ELF-1 (cell line): ENCODE measurements at regions not wholly inside any gene's neighbourhood (a gene's known extent, or its start where the extent isn't known, plus 50 kb on each side); places are given as distances from the start of the nearest gene placed in this dataset.

Experiments
- DNase-seq: peaks from one replicate; pipeline ENCODE4 v3.0.0-alpha.2; 2016; ENCODE audit warnings: low read depth, low spot score

DNA sequence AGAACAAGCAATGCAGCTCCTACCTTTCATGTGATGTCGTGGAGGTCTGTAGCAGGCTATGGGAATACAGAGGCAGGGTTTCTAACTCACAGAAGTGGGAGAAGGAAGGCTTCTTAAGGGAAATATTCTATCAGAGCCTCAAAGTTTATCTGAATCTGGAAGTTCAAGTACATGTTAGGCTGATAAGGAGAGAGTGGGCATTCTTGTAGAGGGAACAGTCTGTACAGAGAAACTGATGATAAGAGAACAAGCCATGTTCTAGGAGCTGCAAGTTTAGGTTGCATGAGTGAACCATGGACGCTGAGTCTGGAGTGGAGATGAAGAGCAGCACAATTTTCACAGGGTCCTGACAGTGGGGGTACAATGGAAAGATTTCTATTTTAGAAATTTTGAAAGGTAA lies 344.0 kb downstream of the CHRM3 start:
- no peak for DNase-seq

DNA sequence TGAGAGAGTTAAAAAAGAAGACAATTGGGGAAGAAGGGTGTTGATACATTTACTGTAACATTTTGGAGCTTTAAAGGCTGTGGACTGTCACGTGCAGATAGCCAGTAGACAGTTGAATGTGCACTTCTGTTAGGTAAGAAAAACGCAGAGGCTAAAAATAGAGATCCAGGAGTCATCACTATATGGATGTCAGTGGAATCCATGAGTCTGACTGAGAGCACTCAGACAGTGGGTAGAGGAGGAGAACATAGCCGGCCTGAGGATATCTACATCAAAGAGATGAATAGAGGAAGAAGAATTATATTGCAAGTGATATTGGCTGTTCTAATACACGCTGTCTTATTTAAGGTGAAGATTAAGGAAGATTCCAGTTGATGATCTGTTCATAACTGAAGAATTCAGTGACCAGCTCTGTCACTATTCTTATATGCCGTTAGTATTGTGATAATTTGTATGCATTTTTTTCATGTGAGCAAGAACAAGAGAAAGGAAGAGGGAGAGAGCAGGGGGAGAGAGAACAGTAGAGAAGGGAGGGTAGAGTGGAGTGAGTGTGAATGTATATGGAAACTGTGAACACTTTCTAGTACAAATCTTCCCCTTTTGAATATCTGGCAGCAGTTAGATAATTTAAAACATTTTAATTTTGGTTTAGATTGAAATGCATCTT lies 344.8 kb downstream of the CHRM3 start:
- DNase-seq: no peak

DNA sequence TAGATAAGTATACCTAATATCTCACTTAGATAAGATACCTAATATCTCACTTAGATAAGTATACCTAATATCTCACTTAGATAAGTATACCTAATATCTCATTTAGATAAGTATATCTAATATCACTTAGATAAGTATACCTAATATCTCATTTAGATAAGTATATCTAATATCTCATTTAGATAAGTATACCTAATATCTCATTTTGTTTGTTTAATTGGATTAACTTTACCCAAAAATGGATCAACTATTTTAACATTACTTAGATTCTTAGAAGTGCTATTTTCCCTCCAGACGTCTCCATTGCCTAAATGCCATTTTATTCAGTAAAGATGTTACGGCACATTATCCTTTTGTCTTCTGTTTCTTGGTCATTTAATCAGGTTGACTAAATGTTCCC lies 346.4 kb downstream of the CHRM3 start:
- no peak for DNase-seq

DNA sequence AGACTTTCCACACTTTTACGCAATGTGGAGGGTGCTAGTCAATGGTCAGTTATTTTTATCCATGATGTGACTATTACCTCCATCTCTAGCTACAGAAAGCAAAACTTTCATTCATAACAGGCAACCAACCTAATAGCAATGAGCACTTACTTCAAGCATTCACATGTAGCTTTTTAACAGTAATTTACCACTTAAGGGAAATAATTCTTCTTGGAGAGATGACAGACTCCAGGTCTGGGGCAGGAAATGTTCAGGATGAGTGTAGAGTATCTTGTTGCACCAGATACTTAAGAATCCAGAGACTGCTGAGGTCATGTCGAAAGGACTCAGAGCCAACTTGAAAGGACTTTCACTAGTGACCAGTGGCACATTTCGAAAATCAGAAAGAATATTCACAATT lies 347.6 kb downstream of the CHRM3 start:
- DNase-seq: no peak

DNA sequence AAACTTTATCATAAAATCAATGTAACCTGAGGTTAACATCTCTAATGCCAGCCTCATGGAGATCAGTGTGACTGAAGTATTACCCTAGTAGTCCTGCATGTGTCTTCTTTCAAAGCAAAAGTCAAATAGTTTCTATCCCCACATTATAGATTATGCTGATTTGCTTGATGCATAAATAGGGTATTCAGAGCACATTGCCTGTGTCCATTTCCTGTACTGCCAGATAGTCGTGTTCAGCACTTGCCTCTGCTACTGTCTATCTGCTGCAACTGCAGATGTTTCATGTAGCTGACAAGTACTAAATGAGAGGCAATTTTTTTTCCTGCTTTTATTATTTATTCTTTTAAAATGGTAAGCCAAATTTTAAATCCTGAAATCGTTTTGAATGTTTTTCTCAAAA lies 348.7 kb downstream of the CHRM3 start:
- no peak for DNase-seq

DNA sequence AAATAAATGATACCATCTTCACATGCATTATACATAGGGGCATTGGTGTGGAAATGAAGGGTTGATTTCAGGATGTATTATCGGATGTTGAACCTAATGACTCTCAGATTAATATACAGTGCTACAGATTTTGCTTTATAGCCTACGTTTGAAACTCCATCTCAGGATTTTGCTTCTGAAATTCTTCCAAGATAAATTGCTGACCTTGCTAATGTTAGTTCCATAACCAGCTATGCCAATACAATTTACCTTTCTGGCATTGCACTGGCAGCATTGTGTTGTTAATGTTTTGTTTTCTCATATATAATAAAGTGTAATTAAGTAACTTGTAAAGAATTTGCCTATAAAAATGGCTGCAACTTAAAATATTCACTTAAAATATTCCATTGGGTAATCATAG lies 350.1 kb downstream of the CHRM3 start:
- no peak for DNase-seq

DNA sequence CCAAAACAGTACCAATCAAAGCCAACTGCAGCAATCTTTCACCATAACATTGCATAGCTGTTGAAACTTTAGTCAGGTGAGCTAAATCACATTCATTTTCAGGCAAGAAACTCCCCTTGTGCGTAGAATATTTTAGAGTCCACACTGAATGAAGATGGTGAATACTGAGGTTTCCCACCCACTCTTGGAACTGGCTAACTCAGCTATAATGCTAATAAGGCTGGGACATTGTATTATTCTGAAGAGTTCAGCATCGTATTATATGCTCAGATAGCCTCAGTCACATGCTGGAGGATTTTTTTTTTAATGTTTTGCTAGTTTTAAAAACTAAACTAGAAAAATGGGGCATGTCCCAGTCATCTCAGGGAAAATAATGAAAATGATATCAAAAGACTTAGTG lies 352.3 kb upstream of the FMN2 start:
- DNase-seq: no peak

DNA sequence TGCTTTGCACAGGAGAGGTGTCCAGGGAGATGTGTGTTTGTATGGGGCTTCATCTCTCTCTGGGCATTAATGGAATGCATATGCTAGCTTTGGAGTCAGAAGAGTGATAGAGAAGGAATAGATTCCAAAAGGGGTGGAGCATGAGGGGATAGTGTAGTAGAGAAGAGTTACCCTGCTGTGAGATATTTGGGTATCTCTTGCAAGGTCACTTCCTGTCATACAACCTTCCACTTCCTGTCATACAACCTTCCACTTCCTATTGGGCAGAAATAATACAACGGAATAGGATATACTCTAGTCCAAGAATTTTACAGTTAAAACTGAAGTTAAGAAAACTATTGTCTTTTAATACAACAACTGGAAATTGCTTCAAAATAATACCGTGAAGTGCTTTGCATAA lies 351.8 kb upstream of the FMN2 start:
- no peak for DNase-seq

DNA sequence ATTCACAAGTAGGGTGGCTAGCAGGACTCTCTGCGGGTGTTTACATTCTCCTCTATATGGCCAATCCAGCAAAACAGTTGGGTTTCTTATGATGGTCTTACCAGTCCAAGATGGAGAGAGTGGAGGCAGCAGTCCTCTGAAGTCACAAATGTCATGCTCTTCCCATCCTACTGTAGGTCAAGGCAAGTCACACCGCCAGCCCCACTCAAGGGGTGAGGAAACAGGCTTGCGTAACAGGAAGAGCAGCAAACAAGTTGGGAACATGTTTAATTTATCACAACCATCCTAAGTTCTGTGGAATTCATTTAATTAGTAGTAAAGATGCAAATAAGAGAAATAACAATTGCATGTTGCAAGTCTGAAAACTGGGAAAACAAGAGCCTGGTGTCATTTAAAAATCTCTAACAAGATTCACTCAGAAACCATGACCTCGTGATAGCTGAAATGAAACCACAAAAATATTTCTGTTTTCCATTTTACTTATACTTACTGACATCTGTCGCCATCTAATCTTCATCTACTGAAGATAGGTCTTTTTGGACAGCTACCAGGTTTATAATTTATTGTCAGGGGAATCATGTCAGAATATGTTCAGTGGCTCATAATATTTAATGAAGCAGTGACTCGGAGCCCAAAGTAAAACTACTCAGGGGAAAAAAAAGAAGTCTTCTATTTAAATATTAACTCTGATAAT lies 349.1 kb upstream of the FMN2 start:
- DNase-seq: no peak

DNA sequence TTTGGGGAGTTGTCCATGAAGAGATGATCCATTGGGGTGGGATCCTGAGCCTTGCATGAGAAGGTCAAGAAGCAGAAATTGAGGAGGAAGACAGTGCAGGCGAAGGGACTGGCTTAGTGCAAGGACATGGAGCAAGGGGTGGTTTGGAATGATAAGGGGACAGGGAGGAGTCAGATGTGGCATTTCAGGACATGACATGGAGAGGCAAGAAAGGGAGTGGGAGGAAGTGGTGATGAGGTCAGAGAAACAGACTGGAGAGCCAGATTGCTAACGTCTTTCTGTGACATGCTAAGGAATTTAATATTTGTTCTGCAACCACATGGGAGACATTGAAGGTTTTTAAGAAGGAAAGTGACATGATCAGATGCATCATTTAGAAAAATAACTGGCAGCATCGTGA lies 346.8 kb upstream of the FMN2 start:
- no peak for DNase-seq

DNA sequence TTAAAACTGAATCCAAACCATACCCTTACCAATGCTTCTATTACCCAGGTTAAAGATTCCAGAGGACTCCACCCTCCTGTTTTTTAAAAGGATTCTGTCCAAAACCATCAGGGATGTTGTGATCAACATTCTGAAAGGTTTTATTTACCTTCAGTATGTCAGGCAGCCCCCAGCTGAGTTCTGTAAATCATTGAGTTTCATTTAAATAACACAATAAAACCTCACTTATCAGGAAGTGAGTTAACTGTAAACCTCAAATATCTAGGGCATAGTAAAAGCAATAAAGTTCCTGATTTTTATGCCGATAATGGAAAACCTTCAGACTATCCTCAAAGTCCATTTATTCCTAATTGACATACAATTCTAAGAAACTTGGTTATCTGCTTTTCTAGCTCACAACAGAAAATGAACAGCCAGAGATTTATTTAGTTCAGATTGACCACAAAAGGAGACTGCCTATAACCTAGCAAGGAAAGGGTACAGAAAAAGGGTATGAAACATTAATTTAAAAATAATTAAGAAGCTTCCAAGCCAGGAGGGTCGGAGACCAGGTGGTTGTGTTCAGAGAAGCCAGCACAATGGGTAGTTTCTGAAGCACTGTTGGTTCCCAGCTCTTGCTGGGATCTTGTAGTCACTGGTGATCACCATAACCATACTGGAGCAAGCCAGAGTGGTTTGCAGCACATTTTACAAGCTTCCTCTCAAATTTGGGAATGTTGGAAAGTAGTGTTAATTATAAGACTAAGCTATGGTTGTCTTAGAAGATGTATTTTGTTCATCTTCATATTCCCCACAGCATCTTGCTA lies 336.4 kb upstream of the FMN2 start:
- DNase-seq: no peak

DNA sequence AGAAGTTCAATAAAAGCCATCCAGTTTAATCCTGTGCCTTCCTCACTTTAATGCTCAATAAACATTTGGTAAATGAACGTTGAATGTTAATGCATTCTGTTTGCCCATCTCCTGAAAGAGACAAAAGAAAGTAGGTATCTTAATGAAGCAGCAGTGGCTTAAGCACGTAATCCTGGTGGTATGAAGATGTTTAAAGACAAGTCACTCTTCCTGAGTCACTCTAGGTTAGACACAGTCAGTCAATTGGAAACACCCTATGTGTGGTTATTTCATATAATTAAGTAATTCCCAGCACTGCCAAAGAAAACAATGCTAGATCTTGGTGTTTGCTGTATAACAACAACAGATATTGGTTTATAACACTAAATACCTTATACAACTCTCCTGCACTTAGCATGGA lies 334.0 kb upstream of the FMN2 start:
- no peak for DNase-seq

DNA sequence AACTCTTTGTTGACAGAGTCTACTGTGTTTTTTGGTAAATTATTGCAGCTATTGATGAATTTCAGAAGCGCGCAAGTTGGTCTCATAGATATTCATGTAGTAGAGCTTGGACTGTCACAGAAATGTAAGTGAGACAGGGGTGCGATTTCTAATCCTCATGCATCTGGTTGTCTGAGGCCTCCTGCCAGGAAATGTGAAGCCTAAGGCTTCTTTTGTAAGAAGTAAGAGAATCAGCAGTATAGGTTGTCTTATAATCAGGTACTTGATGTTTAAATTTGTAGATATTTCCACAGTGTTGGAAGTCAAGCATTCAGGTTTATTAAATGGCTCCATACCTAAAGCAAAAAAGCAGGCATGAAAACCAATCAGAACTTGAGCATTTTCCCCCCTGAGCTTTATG lies 332.9 kb upstream of the FMN2 start:
- DNase-seq: no peak

DNA sequence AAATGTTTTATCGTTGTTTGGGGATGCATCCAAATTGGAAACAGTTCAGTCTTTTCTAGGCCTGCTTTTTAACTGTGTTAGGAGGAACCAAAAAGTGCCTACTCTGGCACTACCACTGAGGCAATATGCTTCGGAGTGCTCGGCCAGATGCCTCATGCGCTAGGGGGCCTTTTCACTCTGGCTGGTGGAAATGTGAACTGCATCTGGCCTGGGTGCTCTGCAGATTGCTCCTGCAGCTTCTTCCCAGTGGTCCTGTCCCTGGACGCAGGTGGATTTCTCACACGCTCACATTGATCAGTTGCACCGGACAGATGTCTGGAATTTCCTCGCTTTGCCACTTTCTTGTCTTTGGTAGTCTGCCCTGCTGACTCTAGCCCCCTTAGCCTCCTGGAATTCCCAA lies 330.2 kb upstream of the FMN2 start:
- DNase-seq: no peak

DNA sequence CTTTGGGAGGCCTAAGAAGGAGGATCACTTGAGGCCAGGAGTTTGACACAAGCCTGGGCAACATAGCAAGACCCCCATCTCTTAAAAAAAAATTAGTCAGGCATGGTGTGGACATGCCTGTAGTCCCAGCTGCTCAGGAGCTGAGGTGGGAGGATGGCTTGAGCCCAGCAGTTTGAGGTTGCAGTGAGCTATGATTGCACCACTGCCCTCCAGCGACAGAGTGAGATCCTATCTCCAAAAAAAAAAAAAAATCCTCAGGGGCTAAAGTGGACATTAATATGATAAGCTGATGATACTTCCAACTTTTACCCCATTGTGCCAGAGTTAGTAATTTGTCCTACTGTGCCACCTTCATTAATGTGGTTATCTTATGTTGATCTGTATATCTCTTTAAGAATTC lies 327.8 kb upstream of the FMN2 start:
- DNase-seq: no peak

DNA sequence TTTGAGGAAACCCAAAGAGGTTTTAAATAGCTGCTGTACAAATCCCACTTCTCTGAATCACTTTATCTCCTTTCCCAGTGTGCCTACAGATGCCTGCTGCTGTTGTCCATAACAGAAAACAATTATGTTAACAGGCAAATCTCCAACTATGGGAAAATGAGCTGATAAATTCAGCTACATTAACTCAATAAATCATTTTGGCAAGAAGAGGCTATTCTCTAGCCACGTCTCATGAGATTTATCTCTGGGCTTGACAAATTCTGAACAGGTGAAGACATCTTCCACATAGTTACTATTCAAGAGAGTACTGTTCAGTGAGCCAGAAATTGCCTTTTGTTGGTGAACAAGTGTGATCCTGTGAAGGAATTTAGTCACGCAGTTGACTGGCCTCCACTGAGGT lies 327.1 kb upstream of the FMN2 start:
- DNase-seq: no peak

DNA sequence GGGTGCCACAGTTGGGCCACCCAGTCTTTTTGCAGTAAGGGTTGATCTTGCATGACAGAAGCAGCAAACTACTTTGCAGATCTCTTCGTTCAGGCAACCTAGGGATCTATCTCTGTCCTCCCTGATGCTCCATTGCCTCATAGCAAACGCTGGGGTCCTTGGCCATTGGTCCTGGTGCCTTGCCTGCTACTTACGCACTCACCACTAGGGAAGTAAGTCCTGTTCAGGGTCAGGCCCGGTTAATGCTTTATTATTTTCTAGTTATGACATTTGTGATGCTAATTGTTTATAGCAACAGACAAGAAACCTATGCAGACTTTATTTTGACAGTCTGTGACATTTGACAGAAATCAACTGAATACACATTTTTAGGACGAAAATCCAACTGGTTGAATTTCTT lies 326.5 kb upstream of the FMN2 start:
- DNase-seq: no peak

DNA sequence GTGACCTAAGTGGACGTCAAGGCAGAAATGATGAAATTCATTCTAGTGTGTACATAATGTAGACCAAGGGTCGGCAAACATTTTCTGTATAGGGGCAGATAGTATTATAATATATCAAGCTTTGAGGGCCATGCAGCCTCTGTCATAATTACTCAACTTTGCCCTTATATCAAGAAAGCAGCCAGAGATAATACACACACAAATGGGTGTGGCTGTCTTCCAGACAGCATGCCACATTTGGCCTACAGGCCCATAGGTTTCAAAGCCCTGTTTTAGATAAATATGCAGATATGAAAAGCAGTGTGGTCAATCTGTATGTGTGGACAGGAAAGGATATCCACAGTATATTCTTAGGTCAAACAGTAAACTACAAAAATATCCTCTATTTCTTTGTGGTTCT lies 320.1 kb upstream of the FMN2 start:
- no peak for DNase-seq

DNA sequence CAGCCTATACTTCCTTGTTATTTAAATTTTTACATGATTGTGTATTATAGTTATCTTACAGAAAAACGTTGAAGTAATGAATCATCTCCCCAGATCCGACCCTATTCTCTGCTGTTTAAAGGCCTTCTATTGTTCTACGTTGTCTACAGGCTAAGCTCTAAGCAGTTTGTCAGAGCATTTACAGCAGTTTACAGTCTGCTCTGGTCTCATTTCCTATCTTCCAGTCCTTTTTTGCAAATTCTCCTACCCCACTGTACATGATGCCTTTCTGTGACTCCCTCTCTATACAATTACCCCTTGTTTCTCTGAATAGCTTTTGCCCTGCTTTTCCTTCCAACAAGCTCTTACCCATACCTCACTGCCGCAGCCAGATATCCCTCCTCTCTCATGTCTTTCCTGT lies 319.2 kb upstream of the FMN2 start:
- DNase-seq: no peak

DNA sequence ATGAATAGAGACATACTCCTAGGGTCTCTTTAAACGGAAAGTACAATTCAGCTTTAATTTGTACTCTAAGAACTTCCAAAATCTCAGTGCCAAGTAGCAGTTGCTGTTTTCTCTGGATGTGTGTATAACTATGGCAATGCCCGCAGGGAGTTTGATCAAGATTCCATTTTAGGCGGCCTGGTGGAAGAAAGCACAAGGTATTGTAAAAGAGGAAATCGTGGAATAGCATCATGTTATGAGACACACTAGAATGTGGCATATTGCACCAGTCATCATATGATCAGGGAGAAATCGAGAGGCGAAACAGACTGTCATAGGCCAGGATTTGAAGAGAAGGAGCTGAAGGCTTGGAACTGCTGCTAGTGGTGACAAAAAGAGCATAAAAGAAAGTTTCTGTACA lies 316.2 kb upstream of the FMN2 start:
- DNase-seq: no peak

DNA sequence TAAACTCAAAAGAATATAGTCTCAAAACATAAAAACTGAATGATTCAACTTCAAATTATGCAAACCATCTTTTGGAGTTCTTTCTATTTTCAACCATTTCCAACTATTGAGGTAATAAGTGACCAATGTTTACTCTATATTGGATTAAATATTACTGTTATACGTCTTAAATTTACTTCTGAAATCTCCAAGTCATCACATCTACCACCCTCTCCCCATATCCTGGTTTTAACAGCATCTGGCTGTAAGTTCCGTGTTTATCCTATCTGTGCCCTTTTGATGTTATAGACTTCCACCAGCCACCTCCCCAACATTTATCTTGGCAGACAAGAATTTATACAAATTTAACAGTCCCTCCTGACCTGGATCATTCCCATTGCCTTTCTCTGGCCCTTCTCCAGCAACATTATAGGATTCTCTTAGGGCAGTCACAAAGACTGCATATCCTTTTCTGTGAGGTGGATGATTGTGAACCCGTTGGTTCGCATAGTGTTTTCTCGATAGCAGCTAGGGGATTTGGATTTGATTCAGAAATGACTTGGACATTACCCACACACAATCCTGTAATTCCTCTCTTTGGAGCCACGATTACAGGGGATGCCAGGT lies 313.4 kb upstream of the FMN2 start:
- no peak for DNase-seq

DNA sequence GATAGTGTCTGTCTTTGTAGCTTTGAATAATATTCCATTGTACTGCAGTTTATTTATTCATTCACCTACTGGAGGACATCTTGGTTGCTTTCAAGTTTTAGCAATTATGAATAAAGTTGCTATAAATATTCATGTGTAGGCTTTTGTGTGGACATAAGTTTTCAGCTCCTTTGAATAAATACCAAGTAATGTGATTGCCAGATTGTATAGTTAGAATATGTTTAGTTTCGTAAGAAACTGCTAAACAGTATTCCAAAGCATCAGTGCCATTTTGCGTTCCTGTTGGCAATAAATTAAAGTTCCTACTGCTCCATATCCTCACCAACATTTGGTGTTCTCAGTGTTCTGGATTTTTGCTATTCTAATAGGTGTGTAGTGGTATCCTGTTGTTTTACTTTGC lies 311.7 kb upstream of the FMN2 start:
- DNase-seq: no peak

DNA sequence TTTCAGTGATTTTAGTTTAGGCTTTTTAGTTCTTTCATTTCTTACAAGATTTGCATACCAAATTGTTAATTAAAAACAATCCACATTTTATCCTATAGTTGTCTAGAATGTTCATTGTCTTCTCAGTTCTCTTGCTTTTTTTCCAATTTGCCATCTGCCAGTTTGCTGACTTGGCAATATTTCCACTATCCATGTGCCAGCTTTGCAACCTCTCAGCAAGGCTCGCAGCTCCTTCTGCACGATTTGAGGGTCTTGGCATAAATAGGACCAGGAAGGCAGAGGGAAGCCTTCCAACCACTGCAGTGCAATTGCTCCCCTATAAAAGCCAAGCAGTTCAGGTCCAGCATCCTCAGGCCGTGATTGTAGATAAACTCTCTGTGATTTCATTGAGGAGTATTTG lies 306.8 kb upstream of the FMN2 start:
- DNase-seq: no peak
